GM23338 (cell line): ENCODE measurements at regions not wholly inside any gene's neighbourhood (a gene's known extent, or its start where the extent isn't known, plus 50 kb on each side); places are given as distances from the start of the nearest gene placed in this dataset.

Source experiments
- ATAC-seq: fragments of 200-7000 bp; cut with Tn5 transposase; 3 replicates; pipeline ENCODE4 v1.9.1; 2020
- DNase-seq: peaks from one replicate; pipeline ENCODE4 v3.0.0-alpha.2; 2015; ENCODE audit warnings: low spot score
- H2AFZ ChIP-seq: fragments of 200-600 bp; sonication (generic); 2 replicates; pipeline ENCODE4 v1.8.0; 2016; ENCODE audit warnings: antibody characterized with exemption, mild to moderate bottlenecking, moderate library complexity
- H3F3A ChIP-seq: fragments of 200-600 bp; sonication (generic); replicated peaks from 2 replicates; pipeline ENCODE4 v1.8.0; 2017; ENCODE audit warnings: antibody characterized with exemption, mixed run types, low read depth
- H3K27ac ChIP-seq: fragments of 200-600 bp; sonication (generic); 2 replicates; pipeline ENCODE4 v1.6.1; 2016; ENCODE audit warnings: low read depth
- H3K27me3 ChIP-seq: fragments of 200-600 bp; sonication (generic); 2 replicates; pipeline ENCODE4 v1.8.0; 2016; ENCODE audit warnings: mild to moderate bottlenecking, mixed run types, moderate library complexity; ENCODE audit not compliant: insufficient read depth
- H3K36me3 ChIP-seq: fragments of 200-600 bp; sonication (generic); 2 replicates; pipeline ENCODE4 v1.8.0; 2016; ENCODE audit warnings: mild to moderate bottlenecking; ENCODE audit not compliant: insufficient read depth
- H3K4me1 ChIP-seq: fragments of 200-600 bp; sonication (generic); 2 replicates; pipeline ENCODE4 v1.8.0; 2016; ENCODE audit warnings: mild to moderate bottlenecking, moderate library complexity; ENCODE audit not compliant: insufficient read depth
- H3K4me2 ChIP-seq: fragments of 200-600 bp; sonication (generic); 2 replicates; pipeline ENCODE4 v1.7.1; 2017; ENCODE audit warnings: mixed run types
- H3K4me3 ChIP-seq: fragments of 200-600 bp; sonication (generic); 2 replicates; pipeline ENCODE4 v1.6.1; 2016; ENCODE audit warnings: mixed run types
- H3K79me2 ChIP-seq: fragments of 200-600 bp; sonication (generic); replicated peaks from 2 replicates; pipeline ENCODE4 v1.8.0; 2017; ENCODE audit warnings: mild to moderate bottlenecking; ENCODE audit not compliant: insufficient read depth
- H3K9me2 ChIP-seq: fragments of 200-600 bp; sonication (generic); 2 replicates; pipeline ENCODE4 v1.8.0; 2017; ENCODE audit not compliant: insufficient read depth
- H4K20me1 ChIP-seq: fragments of 200-600 bp; sonication (generic); replicated peaks from 2 replicates; pipeline ENCODE4 v1.8.0; 2017; ENCODE audit warnings: mild to moderate bottlenecking; ENCODE audit not compliant: insufficient read depth
- H3K27ac Mint-ChIP-seq: 2 replicates; pipeline ENCODE4 v1.8.0; 2020; ENCODE audit warnings: inconsistent platforms, mild to moderate bottlenecking, moderate library complexity, mixed read lengths
- H3K27me3 Mint-ChIP-seq: 3 replicates; pipeline ENCODE4 v1.8.0; 2022; ENCODE audit warnings: low read depth, mild to moderate bottlenecking, moderate library complexity, mixed read lengths, inconsistent platforms; ENCODE audit not compliant: insufficient read depth, poor library complexity
- H3K36me3 Mint-ChIP-seq: 3 replicates; pipeline ENCODE4 v1.8.0; 2021; ENCODE audit warnings: low read depth, mild to moderate bottlenecking, inconsistent platforms, moderate library complexity, mixed read lengths
- H3K4me1 Mint-ChIP-seq: 3 replicates; pipeline ENCODE4 v1.8.0; 2020; ENCODE audit warnings: mild to moderate bottlenecking, inconsistent platforms, mixed read lengths
- H3K4me3 Mint-ChIP-seq: 3 replicates; pipeline ENCODE4 v1.8.0; 2021; ENCODE audit warnings: moderate library complexity, mild to moderate bottlenecking, inconsistent platforms, mixed read lengths
- H3K9me3 Mint-ChIP-seq: 3 replicates; pipeline ENCODE4 v1.8.0; 2020; ENCODE audit warnings: moderate library complexity, mild to moderate bottlenecking, inconsistent platforms, mixed read lengths
- CREB1 ChIP-seq: fragments of 250-450 bp; sonication (Bioruptor Pico); IDR thresholded peaks from 2 replicates; pipeline ENCODE4 v1.5.0; 2020; ENCODE audit warnings: low read depth, mild to moderate bottlenecking, moderate library complexity
- ETS1 ChIP-seq: IDR thresholded peaks from 2 replicates; pipeline ENCODE4 v1.6.1; 2016; ENCODE audit warnings: antibody characterized with exemption
- NANOG ChIP-seq: IDR thresholded peaks from 2 replicates; pipeline ENCODE4 v1.6.1; 2016; ENCODE audit warnings: antibody characterized with exemption, borderline replicate concordance
- POLR2AphosphoS5 ChIP-seq: IDR thresholded peaks from 2 replicates; pipeline ENCODE4 v1.6.1; 2016; ENCODE audit warnings: antibody characterized with exemption, low read depth
- ZNF331 ChIP-seq: fragments of 250-450 bp; sonication (Bioruptor Pico); IDR thresholded peaks from 2 replicates; pipeline ENCODE4 v1.5.0; 2020; ENCODE audit warnings: low read depth, mild to moderate bottlenecking, moderate library complexity
- ZNF462 ChIP-seq: fragments of 250-450 bp; sonication (Bioruptor Pico); IDR thresholded peaks from 2 replicates; pipeline ENCODE4 v1.5.0; 2020; ENCODE audit warnings: mild to moderate bottlenecking, moderate library complexity
- TF ChIP-seq, protein P1 (sequence below), 2 experiments: fragments of 200-600 bp in 1 of 2; sonication (generic) in 1 of 2; conservative IDR thresholded peaks; 2 replicates each; pipeline versions ENCODE4 v1.5.1 to v1.6.1; 2016 to 2017; ENCODE audit warnings: antibody characterized with exemption in 2 of 2, low read depth in 2 of 2, mild to moderate bottlenecking in 2 of 2, moderate library complexity in 1 of 2
- TF ChIP-seq, protein P2 (sequence below): IDR thresholded peaks from one replicate; pipeline ENCODE4 v1.6.1; 2018; ENCODE audit warnings: antibody characterized with exemption; ENCODE audit not compliant: unreplicated experiment

DNA sequence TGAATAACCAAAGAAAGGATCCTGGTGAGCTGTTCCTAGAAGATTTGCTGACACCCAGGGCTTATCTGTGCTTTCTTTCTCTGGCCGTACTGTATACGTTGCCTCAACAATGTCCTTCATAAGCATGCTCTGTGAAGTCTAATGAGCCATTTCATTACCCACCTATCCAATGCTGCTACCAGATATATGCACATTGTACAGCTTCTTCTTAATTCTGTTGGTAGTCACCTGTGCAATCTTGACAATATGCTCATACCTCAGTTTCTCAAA, 731.8 kb upstream of the NCAM2 start (continued):
- TF ChIP-seq, protein P1, sequence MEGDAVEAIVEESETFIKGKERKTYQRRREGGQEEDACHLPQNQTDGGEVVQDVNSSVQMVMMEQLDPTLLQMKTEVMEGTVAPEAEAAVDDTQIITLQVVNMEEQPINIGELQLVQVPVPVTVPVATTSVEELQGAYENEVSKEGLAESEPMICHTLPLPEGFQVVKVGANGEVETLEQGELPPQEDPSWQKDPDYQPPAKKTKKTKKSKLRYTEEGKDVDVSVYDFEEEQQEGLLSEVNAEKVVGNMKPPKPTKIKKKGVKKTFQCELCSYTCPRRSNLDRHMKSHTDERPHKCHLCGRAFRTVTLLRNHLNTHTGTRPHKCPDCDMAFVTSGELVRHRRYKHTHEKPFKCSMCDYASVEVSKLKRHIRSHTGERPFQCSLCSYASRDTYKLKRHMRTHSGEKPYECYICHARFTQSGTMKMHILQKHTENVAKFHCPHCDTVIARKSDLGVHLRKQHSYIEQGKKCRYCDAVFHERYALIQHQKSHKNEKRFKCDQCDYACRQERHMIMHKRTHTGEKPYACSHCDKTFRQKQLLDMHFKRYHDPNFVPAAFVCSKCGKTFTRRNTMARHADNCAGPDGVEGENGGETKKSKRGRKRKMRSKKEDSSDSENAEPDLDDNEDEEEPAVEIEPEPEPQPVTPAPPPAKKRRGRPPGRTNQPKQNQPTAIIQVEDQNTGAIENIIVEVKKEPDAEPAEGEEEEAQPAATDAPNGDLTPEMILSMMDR (conservative IDR thresholded peaks at IDR 0.05; ENCODE audit: low read depth in 2 of 2) = no peak
- no peak for TF ChIP-seq CREB1
- no peak for TF ChIP-seq POLR2AphosphoS5
- TF ChIP-seq, protein P2, sequence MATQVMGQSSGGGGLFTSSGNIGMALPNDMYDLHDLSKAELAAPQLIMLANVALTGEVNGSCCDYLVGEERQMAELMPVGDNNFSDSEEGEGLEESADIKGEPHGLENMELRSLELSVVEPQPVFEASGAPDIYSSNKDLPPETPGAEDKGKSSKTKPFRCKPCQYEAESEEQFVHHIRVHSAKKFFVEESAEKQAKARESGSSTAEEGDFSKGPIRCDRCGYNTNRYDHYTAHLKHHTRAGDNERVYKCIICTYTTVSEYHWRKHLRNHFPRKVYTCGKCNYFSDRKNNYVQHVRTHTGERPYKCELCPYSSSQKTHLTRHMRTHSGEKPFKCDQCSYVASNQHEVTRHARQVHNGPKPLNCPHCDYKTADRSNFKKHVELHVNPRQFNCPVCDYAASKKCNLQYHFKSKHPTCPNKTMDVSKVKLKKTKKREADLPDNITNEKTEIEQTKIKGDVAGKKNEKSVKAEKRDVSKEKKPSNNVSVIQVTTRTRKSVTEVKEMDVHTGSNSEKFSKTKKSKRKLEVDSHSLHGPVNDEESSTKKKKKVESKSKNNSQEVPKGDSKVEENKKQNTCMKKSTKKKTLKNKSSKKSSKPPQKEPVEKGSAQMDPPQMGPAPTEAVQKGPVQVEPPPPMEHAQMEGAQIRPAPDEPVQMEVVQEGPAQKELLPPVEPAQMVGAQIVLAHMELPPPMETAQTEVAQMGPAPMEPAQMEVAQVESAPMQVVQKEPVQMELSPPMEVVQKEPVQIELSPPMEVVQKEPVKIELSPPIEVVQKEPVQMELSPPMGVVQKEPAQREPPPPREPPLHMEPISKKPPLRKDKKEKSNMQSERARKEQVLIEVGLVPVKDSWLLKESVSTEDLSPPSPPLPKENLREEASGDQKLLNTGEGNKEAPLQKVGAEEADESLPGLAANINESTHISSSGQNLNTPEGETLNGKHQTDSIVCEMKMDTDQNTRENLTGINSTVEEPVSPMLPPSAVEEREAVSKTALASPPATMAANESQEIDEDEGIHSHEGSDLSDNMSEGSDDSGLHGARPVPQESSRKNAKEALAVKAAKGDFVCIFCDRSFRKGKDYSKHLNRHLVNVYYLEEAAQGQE = no peak
- no peak for TF ChIP-seq NANOG
- no peak for TF ChIP-seq ZNF331 (CRISPR knock-in tag)

DNA sequence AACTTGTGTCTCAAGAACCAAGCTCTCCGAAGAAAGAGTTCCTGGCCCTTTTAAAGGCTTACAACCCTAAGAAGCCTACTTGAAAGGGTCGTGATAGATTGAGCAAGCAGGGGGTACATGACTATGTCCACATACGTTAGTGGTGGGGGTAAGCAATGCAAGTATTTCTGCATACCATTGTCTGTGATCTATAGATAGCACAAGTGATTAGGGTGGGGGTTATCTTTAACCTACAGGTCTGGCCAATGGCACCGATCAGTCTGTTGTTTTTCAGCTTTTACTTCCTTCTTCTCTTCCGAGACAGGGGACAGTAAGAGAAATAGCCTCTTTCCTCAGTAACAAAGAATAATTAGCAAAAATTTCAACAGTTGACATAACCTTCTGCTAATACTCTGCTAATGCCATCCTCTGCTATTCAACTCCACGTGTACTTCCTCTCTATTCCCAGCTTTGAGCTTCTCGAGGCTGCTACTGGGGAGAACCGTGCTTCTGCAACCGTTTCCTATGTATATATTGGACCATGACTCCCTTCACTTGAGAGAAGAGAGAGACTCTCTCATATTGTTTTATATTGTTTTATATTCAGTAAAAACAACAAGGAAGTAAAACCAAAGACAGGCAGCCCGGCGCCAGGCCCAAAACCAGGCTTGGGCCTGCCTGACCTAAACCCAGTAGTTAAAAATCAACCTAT, 727.7 kb upstream of the NCAM2 start:
- DNase-seq (no peak), ATAC-seq (no peak)
- H4K20me1 ChIP-seq = no peaks in the 10 kb centered on the region
- Mint-ChIP-seq H3K4me1 (peaks cover 8% of the 10 kb centered on the region), H3K27me3 (peaks cover 2% of the 10 kb centered on the region), H3K36me3 (peaks cover 9% of the 10 kb centered on the region), H3K4me3 (no peak overlapping the region), H3K9me3 (peaks cover 4% of the 10 kb centered on the region), H3K27ac (no peak overlapping the region)
- H3K79me2 ChIP-seq = no peaks in the 10 kb centered on the region
- H3K4me2 ChIP-seq = no peak overlapping the region
- H3K4me3 ChIP-seq = no peak overlapping the region
- TF ChIP-seq ZNF462 (CRISPR knock-in tag) = no peak
- TF ChIP-seq POLR2AphosphoS5 = no peak
- TF ChIP-seq, protein P1 (conservative IDR thresholded peaks at IDR 0.05; ENCODE audit: low read depth in 2 of 2) = no peak
- TF ChIP-seq ETS1 = no peak
- H3K27ac ChIP-seq = no peak overlapping the region
- no peaks in the 10 kb centered on the region for H3F3A ChIP-seq
- H3K4me1 ChIP-seq = peaks cover 17% of the 10 kb centered on the region
- no peaks in the 10 kb centered on the region for H3K27me3 ChIP-seq
- H2AFZ ChIP-seq = no peak overlapping the region
- 0 out of 2 replicates have a peak, but pooled peaks cover 7% of the 10 kb centered on the region for H3K9me2 ChIP-seq
- H3K36me3 ChIP-seq = no peaks in the 10 kb centered on the region
